ENCODE measurements at regions not wholly inside any gene's neighbourhood (a gene's known extent, or its start where the extent isn't known, plus 50 kb on each side); places are given as distances from the start of the nearest gene placed in this dataset.

DNA sequence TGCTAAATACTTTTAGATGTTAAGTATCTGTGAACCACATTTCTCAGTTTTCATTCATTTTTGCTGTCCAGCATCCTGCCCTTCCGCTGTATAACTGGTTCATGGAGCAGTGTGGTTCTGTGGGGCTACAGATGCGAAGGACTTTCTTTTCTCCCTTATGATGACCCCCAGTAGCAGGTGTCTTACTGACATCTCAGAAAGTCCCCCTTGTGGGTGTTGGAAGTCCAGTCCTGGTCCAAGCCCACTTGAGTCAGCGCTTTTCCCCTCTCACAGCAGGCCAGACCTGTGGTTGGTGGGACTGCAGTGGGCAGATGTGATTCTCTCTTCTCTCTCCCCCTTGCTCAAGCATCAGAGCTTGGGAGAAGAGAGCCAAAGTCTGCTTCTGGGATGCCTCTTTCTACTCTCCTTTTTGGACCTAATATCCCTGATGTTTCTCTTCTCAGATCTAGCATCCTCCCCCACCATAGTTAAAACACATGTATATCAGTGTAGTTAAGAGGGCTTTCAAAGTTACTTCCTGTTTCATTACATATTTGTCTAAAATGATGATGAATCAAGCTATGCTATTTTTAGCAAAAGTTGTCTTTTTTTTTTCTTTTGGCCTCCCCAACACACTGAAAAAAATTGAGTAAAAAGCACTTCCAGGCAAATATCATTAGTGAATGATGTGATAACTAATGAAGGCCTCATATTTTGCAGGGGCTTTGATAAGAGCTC, 119.5 kb upstream of the ZNF618 start:
- TF ChIP-seq, protein P1, sequence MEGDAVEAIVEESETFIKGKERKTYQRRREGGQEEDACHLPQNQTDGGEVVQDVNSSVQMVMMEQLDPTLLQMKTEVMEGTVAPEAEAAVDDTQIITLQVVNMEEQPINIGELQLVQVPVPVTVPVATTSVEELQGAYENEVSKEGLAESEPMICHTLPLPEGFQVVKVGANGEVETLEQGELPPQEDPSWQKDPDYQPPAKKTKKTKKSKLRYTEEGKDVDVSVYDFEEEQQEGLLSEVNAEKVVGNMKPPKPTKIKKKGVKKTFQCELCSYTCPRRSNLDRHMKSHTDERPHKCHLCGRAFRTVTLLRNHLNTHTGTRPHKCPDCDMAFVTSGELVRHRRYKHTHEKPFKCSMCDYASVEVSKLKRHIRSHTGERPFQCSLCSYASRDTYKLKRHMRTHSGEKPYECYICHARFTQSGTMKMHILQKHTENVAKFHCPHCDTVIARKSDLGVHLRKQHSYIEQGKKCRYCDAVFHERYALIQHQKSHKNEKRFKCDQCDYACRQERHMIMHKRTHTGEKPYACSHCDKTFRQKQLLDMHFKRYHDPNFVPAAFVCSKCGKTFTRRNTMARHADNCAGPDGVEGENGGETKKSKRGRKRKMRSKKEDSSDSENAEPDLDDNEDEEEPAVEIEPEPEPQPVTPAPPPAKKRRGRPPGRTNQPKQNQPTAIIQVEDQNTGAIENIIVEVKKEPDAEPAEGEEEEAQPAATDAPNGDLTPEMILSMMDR (IDR thresholded peaks at IDR 0.05; ENCODE audit: low read length): no peak
- no peak for TF ChIP-seq EZH2 (optimal IDR thresholded peaks at IDR 0.05; ENCODE audit: low read depth, low read length)
- TF ChIP-seq EZH2phosphoT487 (IDR thresholded peaks at IDR 0.05; ENCODE audit: low read length): no peak

All from MM.1S (cell line).